ENCODE measurements at regions not wholly inside any gene's neighbourhood (a gene's known extent, or its start where the extent isn't known, plus 50 kb on each side); places are given as distances from the start of the nearest gene placed in this dataset.

DNA sequence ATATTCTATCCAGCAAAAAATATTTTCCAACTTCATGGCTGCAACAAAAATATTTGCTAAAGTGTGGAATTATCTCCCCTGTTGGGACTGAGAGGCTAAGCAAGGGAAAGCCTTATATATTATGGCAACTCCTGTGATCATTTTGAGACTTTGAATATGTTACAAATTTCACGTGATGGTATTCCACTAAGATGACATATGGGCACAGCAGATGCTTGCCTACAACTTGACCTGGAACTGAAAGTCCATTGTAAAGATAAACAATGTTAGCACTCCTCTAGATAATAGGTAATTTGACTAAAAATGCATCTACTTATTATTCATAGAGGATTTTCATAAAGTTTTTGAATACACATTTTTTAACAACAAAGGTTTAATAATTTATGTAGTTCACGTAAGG is 1141.5 kb upstream of the CDH6 start:
- Histone ChIP-seq H3K27me3 (no peaks in the 10 kb centered on the region), H3K4me3 (no peak overlapping the region), H3K4me1 (no peaks in the 10 kb centered on the region), H4K20me1 (no peaks in the 10 kb centered on the region), H3K27ac (no peak overlapping the region), H3K9me3 (no peaks in the 10 kb centered on the region), H3K4me2 (no peak overlapping the region), H3K9ac (no peak overlapping the region), H3K36me3 (no peaks in the 10 kb centered on the region)
- no peak for TF ChIP-seq Cebpa-rat (IDR thresholded peaks at IDR 0.05)

DNA sequence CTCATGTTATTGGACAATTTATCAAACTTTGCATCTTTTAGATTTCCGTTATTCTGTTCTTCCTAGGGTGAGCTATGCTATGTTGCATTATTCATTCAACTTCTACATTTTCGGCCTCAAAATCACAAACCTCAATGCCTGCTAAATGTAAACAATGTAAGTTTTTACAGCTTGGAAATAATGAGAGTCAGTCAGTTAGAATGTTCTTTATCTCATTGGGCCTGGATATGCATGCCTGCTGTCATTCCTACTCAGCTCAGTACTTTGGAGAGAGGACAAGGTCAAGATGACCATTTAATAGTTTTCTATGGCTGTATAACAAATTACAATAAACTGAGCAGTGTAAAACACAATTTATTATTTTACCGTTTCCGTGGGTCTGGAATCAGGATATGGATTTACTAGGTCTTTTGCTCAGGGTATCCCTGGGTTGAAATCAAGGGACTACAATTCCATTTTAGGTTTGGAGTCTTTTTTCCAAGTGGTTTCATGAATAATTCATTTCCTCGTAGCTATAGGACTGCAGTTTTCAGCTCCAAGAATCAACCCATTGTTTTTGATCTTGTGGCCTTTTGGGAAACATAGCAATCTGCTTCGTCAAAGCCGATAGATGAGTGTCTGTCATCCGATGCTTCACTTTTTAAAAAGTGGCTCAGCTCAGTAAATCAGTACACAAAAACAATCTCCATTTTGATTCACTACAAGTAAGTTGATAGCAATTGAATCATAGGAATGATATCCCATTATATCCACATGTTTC is 1143.2 kb upstream of the CDH6 start:
- no peak overlapping the region for H3K27ac ChIP-seq
- H3K4me3 ChIP-seq, result no peak overlapping the region
- no peaks in the 10 kb centered on the region for H3K9me3 ChIP-seq
- H3K9ac ChIP-seq, result no peak overlapping the region
- no peak for TF ChIP-seq Cebpa-rat (IDR thresholded peaks at IDR 0.05)
- H3K4me1 ChIP-seq, result no peaks in the 10 kb centered on the region
- H3K27me3 ChIP-seq, result no peaks in the 10 kb centered on the region
- H4K20me1 ChIP-seq, result no peaks in the 10 kb centered on the region
- no peak overlapping the region for H3K4me2 ChIP-seq
- H3K36me3 ChIP-seq, result no peaks in the 10 kb centered on the region

DNA sequence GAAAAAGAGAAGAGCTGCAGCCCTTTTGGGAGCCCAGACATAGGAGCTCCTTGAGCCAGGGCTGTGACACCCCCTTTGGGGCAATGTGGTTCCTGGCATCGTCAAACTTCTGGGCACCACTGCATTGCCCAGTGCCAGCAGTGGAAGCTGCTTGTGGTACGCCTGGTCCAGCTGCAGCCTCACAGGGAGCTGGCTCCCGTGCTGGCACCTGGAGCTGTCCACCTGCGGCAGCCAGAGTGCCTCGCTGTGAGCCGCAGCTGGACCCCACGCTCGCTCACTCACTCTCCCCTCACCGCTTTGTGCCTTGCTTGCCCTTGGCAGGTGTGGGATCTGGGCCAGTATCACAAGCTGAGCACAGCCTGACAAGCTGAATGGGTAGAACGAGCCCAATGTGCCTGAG is 1150.8 kb upstream of the CDH6 start:
- no peaks in the 10 kb centered on the region for H3K4me1 ChIP-seq
- H3K27me3 ChIP-seq, result no peaks in the 10 kb centered on the region
- TF ChIP-seq Cebpa-rat (IDR thresholded peaks at IDR 0.05), result no peak

DNA sequence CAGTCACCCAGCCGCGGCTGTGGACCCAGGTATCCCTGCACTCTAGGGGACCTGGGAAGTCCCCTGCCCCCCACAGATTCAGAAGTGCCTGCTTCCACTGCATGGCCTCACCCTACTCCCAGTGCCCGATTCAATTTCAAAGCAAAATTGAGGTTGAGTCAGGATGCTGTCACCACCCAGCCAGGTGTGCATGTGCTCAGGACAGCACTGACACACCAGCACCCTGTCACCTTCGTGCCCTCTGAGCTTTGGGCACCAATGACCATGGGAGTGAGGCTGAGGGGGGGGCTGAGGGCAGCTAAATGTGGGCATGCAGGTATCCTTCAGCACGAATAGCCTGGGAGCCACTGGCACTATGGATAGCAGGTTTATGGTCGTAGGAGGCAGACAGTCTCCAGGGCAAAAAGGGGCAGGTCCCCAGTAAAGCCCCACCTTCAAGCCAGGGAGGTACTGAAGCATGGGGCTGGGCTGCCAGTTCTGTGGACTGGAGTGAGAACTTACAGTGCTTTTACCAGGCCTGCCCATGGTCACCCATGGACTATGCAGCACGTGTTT is 1151.6 kb upstream of the CDH6 start:
- TF ChIP-seq Cebpa-rat (IDR thresholded peaks at IDR 0.05), result no peak
- no peaks in the 10 kb centered on the region for H3K27me3 ChIP-seq

More for the DNA sequence above, 1150.8 kb upstream of the CDH6 start:
- no peak overlapping the region for H3K4me3 ChIP-seq
- no peak overlapping the region for H3K4me2 ChIP-seq
- H3K9me3 ChIP-seq, result no peaks in the 10 kb centered on the region
- H3K9ac ChIP-seq, result no peak overlapping the region
- no peaks in the 10 kb centered on the region for H3K36me3 ChIP-seq
- no peak overlapping the region for H3K27ac ChIP-seq
- no peaks in the 10 kb centered on the region for H4K20me1 ChIP-seq

DNA sequence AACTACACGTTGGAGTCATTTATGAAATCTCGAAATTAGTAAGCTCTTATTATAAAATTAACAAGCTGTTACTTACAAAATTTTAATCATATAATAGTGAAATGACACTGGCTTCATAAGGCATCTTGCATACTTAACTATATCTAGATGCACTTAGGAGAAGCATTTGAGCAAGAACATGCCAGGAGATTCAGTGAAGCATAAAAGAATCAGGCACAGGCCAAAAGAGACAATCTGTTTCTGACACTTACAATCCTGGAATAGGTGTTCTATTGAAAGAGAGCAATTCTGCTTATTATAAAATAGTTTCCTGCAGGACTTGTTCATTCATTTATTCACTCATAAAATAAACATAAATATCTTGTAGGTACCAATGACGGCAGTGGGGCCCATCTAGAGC is 1152.2 kb upstream of the CDH6 start:
- no peaks in the 10 kb centered on the region for H3K27me3 ChIP-seq
- H3K4me2 ChIP-seq, result no peak overlapping the region
- H3K27ac ChIP-seq, result no peak overlapping the region
- H3K4me3 ChIP-seq, result no peak overlapping the region
- TF ChIP-seq Cebpa-rat (IDR thresholded peaks at IDR 0.05), result no peak
- H4K20me1 ChIP-seq, result no peaks in the 10 kb centered on the region
- no peaks in the 10 kb centered on the region for H3K4me1 ChIP-seq
- H3K9me3 ChIP-seq, result no peaks in the 10 kb centered on the region
- H3K9ac ChIP-seq, result no peak overlapping the region
- no peaks in the 10 kb centered on the region for H3K36me3 ChIP-seq

More for the DNA sequence above, 1151.6 kb upstream of the CDH6 start:
- Histone ChIP-seq H3K9me3 (no peaks in the 10 kb centered on the region), H3K36me3 (no peaks in the 10 kb centered on the region), H3K4me1 (no peaks in the 10 kb centered on the region), H3K4me2 (no peak overlapping the region), H3K4me3 (no peak overlapping the region), H3K27ac (no peak overlapping the region), H4K20me1 (no peaks in the 10 kb centered on the region), H3K9ac (no peak overlapping the region)

DNA sequence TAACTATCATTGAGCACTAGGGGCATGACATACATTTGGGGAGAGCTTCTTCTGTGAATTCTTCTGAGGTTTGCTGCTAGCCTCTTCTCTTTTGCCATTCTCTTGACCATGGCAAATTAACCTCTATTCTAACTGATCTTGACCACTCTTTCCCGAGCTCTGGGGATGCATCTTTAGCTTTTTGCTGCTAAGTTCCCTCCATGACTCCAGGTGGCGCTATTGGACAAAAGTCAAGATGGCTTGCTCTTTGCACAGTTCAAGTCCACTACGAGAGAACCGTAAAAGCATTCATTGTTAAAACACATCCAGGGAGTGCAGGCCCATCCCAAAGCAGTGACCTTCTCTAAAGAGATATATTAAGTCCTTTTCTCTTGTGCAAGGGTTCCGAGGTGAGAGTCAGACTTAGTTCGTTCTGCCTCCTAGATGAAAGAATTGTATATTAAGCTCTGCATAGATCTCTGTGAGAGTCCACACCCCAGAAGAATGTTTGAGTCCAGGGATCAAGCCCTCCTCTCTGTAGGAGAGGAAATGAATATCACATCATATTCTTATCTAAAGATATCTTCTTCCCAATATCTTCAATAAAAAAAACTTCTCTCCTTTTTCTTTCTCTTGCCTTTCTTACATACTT is 1152.9 kb upstream of the CDH6 start:
- Histone ChIP-seq H3K9me3 (no peaks in the 10 kb centered on the region), H3K36me3 (no peaks in the 10 kb centered on the region), H3K27ac (no peak overlapping the region), H3K4me3 (no peak overlapping the region), H3K9ac (no peak overlapping the region), H3K4me1 (no peaks in the 10 kb centered on the region), H3K27me3 (no peaks in the 10 kb centered on the region), H3K4me2 (no peak overlapping the region), H4K20me1 (no peaks in the 10 kb centered on the region)
- no peak for TF ChIP-seq Cebpa-rat (IDR thresholded peaks at IDR 0.05)

DNA sequence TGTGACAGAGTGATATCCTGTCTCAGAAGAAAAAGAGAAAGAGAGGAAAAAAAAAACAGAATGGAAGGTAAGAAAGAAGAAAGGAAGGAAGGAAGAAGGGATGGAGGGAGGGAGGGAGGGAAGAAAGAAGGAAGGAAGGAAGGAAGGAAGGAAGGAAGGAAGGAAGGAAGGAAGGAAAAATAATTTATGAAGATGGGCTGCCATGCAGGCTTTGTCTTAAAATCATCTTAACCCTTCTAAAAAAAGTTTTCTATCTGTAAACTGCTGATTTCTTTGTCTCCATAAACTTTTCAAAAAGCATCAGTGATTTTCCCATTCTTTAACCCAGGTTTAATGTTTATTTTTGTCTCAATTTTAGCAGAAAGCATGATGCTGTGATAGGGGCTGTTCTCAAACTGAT is 1154.1 kb upstream of the CDH6 start:
- H3K4me2 ChIP-seq, result no peak overlapping the region
- no peak overlapping the region for H3K27ac ChIP-seq
- TF ChIP-seq Cebpa-rat (IDR thresholded peaks at IDR 0.05), result no peak
- H3K9ac ChIP-seq, result no peak overlapping the region
- no peaks in the 10 kb centered on the region for H3K4me1 ChIP-seq
- H3K27me3 ChIP-seq, result no peaks in the 10 kb centered on the region
- H3K9me3 ChIP-seq, result no peaks in the 10 kb centered on the region; the same call in 1 of the 2 replicates
- no peak overlapping the region for H3K4me3 ChIP-seq
- H4K20me1 ChIP-seq, result no peaks in the 10 kb centered on the region
- no peaks in the 10 kb centered on the region for H3K36me3 ChIP-seq

DNA sequence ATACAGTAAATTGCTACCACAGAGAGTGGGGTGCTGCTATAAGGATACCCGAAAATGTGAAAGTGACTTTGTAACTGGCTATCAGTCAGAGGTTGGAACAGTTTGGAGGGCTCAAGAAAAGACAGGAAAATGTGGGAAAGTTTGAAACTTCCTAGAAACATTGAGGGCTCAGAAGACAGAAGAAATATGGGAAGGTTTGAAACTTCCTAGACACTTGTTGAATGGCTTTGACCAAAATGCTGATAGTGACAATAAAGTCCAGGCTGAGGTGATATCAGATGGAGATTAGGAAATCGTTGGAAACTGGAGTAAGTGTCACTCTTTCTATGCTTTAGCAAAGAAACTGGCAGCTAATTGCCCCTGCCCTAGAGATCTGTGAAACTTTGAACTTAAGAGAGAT is 1158.6 kb upstream of the CDH6 start:
- no peaks in the 10 kb centered on the region for H3K4me1 ChIP-seq
- TF ChIP-seq Cebpa-rat (IDR thresholded peaks at IDR 0.05), result no peak
- no peak overlapping the region for H3K4me3 ChIP-seq
- H3K36me3 ChIP-seq, result no peaks in the 10 kb centered on the region
- no peaks in the 10 kb centered on the region for H4K20me1 ChIP-seq
- H3K4me2 ChIP-seq, result no peak overlapping the region
- no peaks in the 10 kb centered on the region for H3K27me3 ChIP-seq
- H3K27ac ChIP-seq, result no peak overlapping the region
- no peaks in the 10 kb centered on the region; the same call in 1 of the 2 replicates for H3K9me3 ChIP-seq
- no peak overlapping the region for H3K9ac ChIP-seq

DNA sequence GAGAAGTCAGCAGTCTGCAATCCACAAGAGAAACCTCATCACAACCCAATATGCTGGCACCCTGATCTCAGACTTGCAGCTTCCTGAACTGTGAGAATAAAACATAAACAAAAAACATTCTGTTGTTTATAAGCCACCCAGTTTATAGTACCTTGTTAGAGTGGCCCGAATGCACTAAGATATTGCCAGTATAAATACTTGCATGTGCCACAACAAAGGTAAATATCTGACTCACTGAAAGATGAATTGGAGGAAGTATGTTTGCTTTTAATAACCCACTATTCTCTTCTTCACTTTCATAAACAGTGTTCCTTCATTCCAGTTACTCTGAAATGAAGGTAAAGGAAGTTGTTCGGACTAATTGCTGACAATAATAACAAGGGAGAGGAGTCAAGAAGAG is 1163.4 kb upstream of the CDH6 start:
- no peaks in the 10 kb centered on the region for H3K9me3 ChIP-seq
- H3K4me2 ChIP-seq, result no peak overlapping the region
- H3K9ac ChIP-seq, result no peak overlapping the region
- H4K20me1 ChIP-seq, result no peaks in the 10 kb centered on the region
- H3K36me3 ChIP-seq, result no peaks in the 10 kb centered on the region
- H3K27me3 ChIP-seq, result no peaks in the 10 kb centered on the region
- no peaks in the 10 kb centered on the region for H3K4me1 ChIP-seq
- TF ChIP-seq Cebpa-rat (IDR thresholded peaks at IDR 0.05), result no peak
- H3K4me3 ChIP-seq, result no peak overlapping the region
- no peak overlapping the region for H3K27ac ChIP-seq

DNA sequence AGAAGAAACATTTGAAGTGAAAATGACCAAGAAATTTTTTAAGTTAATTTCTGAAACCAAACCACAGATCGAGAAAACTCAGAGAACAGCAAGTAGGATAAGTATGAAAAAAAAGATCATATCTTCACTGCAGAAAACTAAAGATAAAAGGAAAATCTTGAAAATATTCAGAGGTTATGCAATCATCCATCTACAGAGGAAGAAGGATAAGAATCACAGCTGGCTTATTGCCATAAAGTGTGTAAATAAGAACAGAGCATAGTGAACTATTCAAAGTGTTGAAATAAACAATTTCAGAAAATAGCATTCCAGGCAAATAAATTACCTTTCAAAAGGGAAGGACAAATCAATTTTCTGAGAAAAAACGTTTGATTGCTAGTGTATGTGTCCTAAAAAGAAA is 1191.7 kb upstream of the CDH6 start:
- no peak for TF ChIP-seq Cebpa-rat (IDR thresholded peaks at IDR 0.05)
- Histone ChIP-seq H3K9ac (no peak overlapping the region), H3K9me3 (no peaks in the 10 kb centered on the region), H3K27me3 (no peaks in the 10 kb centered on the region), H4K20me1 (no peaks in the 10 kb centered on the region), H3K27ac (no peak overlapping the region), H3K4me2 (no peak overlapping the region), H3K4me3 (no peak overlapping the region), H3K36me3 (no peaks in the 10 kb centered on the region), H3K4me1 (no peaks in the 10 kb centered on the region)

All from BLaER1 (cell line).